ENCODE measurements at regions not wholly inside any gene's neighbourhood (a gene's known extent, or its start where the extent isn't known, plus 50 kb on each side); places are given as distances from the start of the nearest gene placed in this dataset.

- Mint-ChIP-seq H3K27ac (ENCODE audit: unreplicated experiment) (no peak overlapping the region), H3K4me1 (ENCODE audit: low read depth, unreplicated experiment) (no peaks in the 10 kb centered on the region), H3K36me3 (ENCODE audit: insufficient read depth, unreplicated experiment) (no peaks in the 10 kb centered on the region), H3K9me3 (ENCODE audit: unreplicated experiment) (peaks cover 7% of the 10 kb centered on the region), H3K27me3 (ENCODE audit: insufficient read depth, unreplicated experiment) (peaks cover 2% of the 10 kb centered on the region), H3K4me3 (ENCODE audit: unreplicated experiment) (no peak overlapping the region)
- TF ChIP-seq, protein P1, sequence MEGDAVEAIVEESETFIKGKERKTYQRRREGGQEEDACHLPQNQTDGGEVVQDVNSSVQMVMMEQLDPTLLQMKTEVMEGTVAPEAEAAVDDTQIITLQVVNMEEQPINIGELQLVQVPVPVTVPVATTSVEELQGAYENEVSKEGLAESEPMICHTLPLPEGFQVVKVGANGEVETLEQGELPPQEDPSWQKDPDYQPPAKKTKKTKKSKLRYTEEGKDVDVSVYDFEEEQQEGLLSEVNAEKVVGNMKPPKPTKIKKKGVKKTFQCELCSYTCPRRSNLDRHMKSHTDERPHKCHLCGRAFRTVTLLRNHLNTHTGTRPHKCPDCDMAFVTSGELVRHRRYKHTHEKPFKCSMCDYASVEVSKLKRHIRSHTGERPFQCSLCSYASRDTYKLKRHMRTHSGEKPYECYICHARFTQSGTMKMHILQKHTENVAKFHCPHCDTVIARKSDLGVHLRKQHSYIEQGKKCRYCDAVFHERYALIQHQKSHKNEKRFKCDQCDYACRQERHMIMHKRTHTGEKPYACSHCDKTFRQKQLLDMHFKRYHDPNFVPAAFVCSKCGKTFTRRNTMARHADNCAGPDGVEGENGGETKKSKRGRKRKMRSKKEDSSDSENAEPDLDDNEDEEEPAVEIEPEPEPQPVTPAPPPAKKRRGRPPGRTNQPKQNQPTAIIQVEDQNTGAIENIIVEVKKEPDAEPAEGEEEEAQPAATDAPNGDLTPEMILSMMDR (IDR thresholded peaks at IDR 0.05; ENCODE audit: insufficient read depth in 1 of 2, low read depth in 1 of 2, low read length in 1 of 2, severe bottlenecking in 1 of 2, unreplicated experiment in 1 of 2): no peak
- H3K27me3 ChIP-seq (replicated peaks; ENCODE audit: control insufficient read depth, insufficient read depth, low read length): no peaks in the 10 kb centered on the region; the same call in 1 of the 2 replicates
- no TSS peak for BruUV-seq (replicated peaks)
- H3K4me3 ChIP-seq (ENCODE audit: low read depth, low read length): no peak overlapping the region
- CTCF ChIA-PET: no interaction called here
- intact Hi-C loops (cut with micrococcal nuclease; ENCODE audit: unreplicated experiment): no loop called here
- DNase-seq: peak in 1 of 2 experiments; percentile 21
- no peaks in the 10 kb centered on the region; the same call in 1 of the 2 replicates for H3K9me3 ChIP-seq
- POLR2A ChIA-PET: no interaction called here
- H3K4me1 ChIP-seq: no peaks in the 10 kb centered on the region
- H3K36me3 ChIP-seq (ENCODE audit: control insufficient read depth, insufficient read depth, low read length): no peaks in the 10 kb centered on the region
Observed at GRCh38 chr7:155969192-155969929, 157.1 kb upstream of the SHH start.

DNA sequence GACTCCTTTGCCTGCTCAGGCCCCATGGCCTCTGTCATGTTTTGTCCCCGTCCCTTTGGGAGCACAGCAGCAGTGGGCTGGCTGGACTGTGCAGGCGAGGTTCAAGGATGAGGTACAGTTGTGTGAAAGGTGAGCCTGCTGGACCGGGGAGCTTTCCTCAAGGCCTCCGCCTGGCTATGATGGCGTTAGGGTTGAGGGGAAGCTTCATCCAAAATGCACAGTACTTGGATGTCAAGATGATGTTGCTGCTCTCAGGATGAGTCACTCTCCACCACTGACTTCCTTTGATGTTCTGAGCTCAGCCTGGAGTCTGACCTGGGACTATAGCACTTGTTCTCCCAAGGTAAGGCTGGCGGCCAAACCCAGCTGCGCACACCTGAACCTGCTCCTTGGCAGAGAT, 152.7 kb upstream of the SHH start:
- TF ChIP-seq, protein P1 (IDR thresholded peaks at IDR 0.05; ENCODE audit: insufficient read depth in 1 of 2, low read depth in 1 of 2, low read length in 1 of 2, severe bottlenecking in 1 of 2, unreplicated experiment in 1 of 2): no peak
- Mint-ChIP-seq H3K27ac (ENCODE audit: unreplicated experiment) (no peak overlapping the region), H3K36me3 (ENCODE audit: insufficient read depth, unreplicated experiment) (no peaks in the 10 kb centered on the region), H3K9me3 (ENCODE audit: unreplicated experiment) (peaks cover 7% of the 10 kb centered on the region), H3K4me1 (ENCODE audit: low read depth, unreplicated experiment) (no peaks in the 10 kb centered on the region), H3K4me3 (ENCODE audit: unreplicated experiment) (no peak overlapping the region), H3K27me3 (ENCODE audit: insufficient read depth, unreplicated experiment) (peaks cover 5% of the 10 kb centered on the region)
- ChIA-PET CTCF (no interaction called here), POLR2A (no interaction called here)
- peak in 1 of 2 experiments; percentile 22 for DNase-seq
- BruUV-seq (replicated peaks): no TSS peak
- no peaks in the 10 kb centered on the region for H3K36me3 ChIP-seq (ENCODE audit: control insufficient read depth, insufficient read depth, low read length)
- intact Hi-C loops (cut with micrococcal nuclease; ENCODE audit: unreplicated experiment): no loop called here
- no peak overlapping the region for H3K4me3 ChIP-seq (ENCODE audit: low read depth, low read length)
- H3K27me3 ChIP-seq (replicated peaks; ENCODE audit: control insufficient read depth, insufficient read depth, low read length): no peaks in the 10 kb centered on the region
- H3K4me1 ChIP-seq: no peaks in the 10 kb centered on the region
- no peaks in the 10 kb centered on the region; the same call in 1 of the 2 replicates for H3K9me3 ChIP-seq

DNA sequence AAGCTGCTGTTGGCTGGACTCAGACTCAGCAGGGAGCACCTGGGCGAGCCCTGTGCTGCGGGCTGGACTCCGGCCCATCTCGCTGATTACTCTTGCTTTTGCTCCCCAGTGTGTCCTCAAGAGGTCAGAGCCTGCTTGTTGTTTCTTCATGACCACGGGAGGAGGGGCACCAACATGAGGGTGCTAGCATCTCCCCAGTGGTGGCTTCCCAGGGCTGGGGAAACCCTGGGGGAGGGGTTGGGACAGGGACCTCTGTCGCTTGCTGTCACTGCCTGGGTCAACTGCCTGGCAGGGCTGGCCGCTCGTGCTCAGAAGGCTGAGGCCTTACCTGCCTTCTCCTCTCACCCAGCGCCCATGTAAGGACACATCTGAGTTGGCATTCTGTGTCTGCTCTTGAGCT, 152.3 kb upstream of the SHH start:
- Histone ChIP-seq H3K27me3 (replicated peaks; ENCODE audit: control insufficient read depth, insufficient read depth, low read length) (no peaks in the 10 kb centered on the region), H3K9me3 (no peaks in the 10 kb centered on the region; the same call in 1 of the 2 replicates), H3K4me1 (no peaks in the 10 kb centered on the region), H3K36me3 (ENCODE audit: control insufficient read depth, insufficient read depth, low read length) (no peaks in the 10 kb centered on the region), H3K4me3 (ENCODE audit: low read depth, low read length) (no peak overlapping the region)
- Mint-ChIP-seq H3K9me3 (ENCODE audit: unreplicated experiment) (peaks cover 7% of the 10 kb centered on the region), H3K27ac (ENCODE audit: unreplicated experiment) (no peak overlapping the region), H3K4me1 (ENCODE audit: low read depth, unreplicated experiment) (no peaks in the 10 kb centered on the region), H3K36me3 (ENCODE audit: insufficient read depth, unreplicated experiment) (no peaks in the 10 kb centered on the region), H3K27me3 (ENCODE audit: insufficient read depth, unreplicated experiment) (peaks cover 5% of the 10 kb centered on the region), H3K4me3 (ENCODE audit: unreplicated experiment) (no peak overlapping the region)
- TF ChIP-seq, protein P1 (IDR thresholded peaks at IDR 0.05; ENCODE audit: insufficient read depth in 1 of 2, low read depth in 1 of 2, low read length in 1 of 2, severe bottlenecking in 1 of 2, unreplicated experiment in 1 of 2): no peak
- ChIA-PET POLR2A (no interaction called here), CTCF (no interaction called here)
- intact Hi-C loops (cut with micrococcal nuclease; ENCODE audit: unreplicated experiment): no loop called here
- peak in 1 of 2 experiments; percentile 28 for DNase-seq
- no TSS peak for BruUV-seq (replicated peaks)
